Stimulated activated CD4-positive, alpha-beta T cell treated with anti-CD3 and anti-CD28 coated beads, Interleukin-1b, Interleukin-23, amount 100 ng/mL, for 1 hour (primary cell): ENCODE measurements at regions not wholly inside any gene's neighbourhood (a gene's known extent, or its start where the extent isn't known, plus 50 kb on each side); places are given as distances from the start of the nearest gene placed in this dataset.
"Not testable (repeated sequence)": the region's sequence is repeated elsewhere in the genome, so short reads cannot be mapped to it uniquely, and the experiment has no call there.

Experiments used
- DNase-seq, 2 donors: peaks; one replicate each; pipeline ENCODE4 v3.0.0-alpha.2; 2020; ENCODE audit warnings: low read depth in 2 of 2

- DNase-seq = no peak
Observed at GRCh38 chr20:57829336-57829735, 119.5 kb upstream of the PMEPA1 start.

- DNase-seq = no peak
Observed at GRCh38 chr20:57828696-57829095, 118.9 kb upstream of the PMEPA1 start.

- DNase-seq = no peak
Observed at GRCh38 chr20:57826666-57827287, 117.0 kb upstream of the PMEPA1 start.

- no peak for DNase-seq
Observed at GRCh38 chr20:57824909-57825308, 115.1 kb upstream of the PMEPA1 start.

- DNase-seq = no peak
Observed at GRCh38 chr20:57821935-57822334, 112.1 kb upstream of the PMEPA1 start.

- DNase-seq = no peak
Observed at GRCh38 chr20:57819691-57820380, 110.0 kb upstream of the PMEPA1 start.

- DNase-seq = no peak
Observed at GRCh38 chr20:57819291-57819690, 109.5 kb upstream of the PMEPA1 start.

GRCh38 chr20:57818418-57819181 is 108.8 kb upstream of the PMEPA1 start:
- no peak for DNase-seq

GRCh38 chr20:57815405-57815804 is 105.6 kb upstream of the PMEPA1 start:
- DNase-seq = no peak

GRCh38 chr20:57814529-57814928 is 104.7 kb upstream of the PMEPA1 start:
- DNase-seq = no peak

- no peak for DNase-seq
Observed at GRCh38 chr20:57813509-57814269, 103.9 kb upstream of the PMEPA1 start.

GRCh38 chr20:57812632-57813031 is 102.8 kb upstream of the PMEPA1 start:
- DNase-seq = not testable (repeated sequence)

GRCh38 chr20:57811374-57812020 is 101.7 kb upstream of the PMEPA1 start:
- DNase-seq = no peak

GRCh38 chr20:57810511-57811373 is 100.9 kb upstream of the PMEPA1 start:
- DNase-seq = no peak

GRCh38 chr20:57809661-57810172 is 99.9 kb upstream of the PMEPA1 start:
- no peak for DNase-seq

GRCh38 chr20:57809149-57809548 is 99.3 kb upstream of the PMEPA1 start:
- DNase-seq = no peak

- DNase-seq = no peak
Observed at GRCh38 chr20:57808264-57809070, 98.7 kb upstream of the PMEPA1 start.

GRCh38 chr20:57807401-57808263 is 97.8 kb upstream of the PMEPA1 start:
- no peak for DNase-seq

- no peak for DNase-seq
Observed at GRCh38 chr20:57806975-57807374, 97.2 kb upstream of the PMEPA1 start.
